ENCODE measurements at regions not wholly inside any gene's neighbourhood (a gene's known extent, or its start where the extent isn't known, plus 50 kb on each side); places are given as distances from the start of the nearest gene placed in this dataset.

DNA sequence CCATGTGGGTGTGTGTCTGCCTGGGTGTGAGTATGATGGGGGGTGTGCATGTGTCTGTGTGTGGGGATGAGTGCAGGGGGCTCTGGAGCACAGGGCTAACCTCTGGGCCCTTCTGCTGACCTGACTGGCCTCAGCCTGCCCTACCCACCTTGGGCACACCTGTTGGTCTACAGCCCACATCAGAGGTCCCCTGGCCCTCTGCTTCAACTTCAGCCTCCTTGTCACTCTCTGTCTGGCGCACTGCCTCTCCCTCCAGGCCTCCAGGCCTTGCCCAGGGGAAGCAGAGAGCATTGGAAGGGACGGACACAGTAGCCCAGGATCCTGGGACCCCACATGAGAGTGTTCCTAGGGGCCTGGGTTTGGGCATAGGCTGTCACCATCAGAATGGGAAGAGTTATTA, 115.4 kb downstream of the EFNB1 start:
- TF ChIP-seq, protein P1, sequence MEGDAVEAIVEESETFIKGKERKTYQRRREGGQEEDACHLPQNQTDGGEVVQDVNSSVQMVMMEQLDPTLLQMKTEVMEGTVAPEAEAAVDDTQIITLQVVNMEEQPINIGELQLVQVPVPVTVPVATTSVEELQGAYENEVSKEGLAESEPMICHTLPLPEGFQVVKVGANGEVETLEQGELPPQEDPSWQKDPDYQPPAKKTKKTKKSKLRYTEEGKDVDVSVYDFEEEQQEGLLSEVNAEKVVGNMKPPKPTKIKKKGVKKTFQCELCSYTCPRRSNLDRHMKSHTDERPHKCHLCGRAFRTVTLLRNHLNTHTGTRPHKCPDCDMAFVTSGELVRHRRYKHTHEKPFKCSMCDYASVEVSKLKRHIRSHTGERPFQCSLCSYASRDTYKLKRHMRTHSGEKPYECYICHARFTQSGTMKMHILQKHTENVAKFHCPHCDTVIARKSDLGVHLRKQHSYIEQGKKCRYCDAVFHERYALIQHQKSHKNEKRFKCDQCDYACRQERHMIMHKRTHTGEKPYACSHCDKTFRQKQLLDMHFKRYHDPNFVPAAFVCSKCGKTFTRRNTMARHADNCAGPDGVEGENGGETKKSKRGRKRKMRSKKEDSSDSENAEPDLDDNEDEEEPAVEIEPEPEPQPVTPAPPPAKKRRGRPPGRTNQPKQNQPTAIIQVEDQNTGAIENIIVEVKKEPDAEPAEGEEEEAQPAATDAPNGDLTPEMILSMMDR (conservative IDR thresholded peaks at IDR 0.05 in 1 of 2, IDR thresholded peaks at IDR 0.05 in 1 of 2; ENCODE audit: low read depth in 1 of 2, low read length in 2 of 2): no peak
- TF ChIP-seq EZH2 (IDR thresholded peaks at IDR 0.05; ENCODE audit: low read length, missing control alignments): no peak
